ENCODE measurements at regions not wholly inside any gene's neighbourhood (a gene's known extent, or its start where the extent isn't known, plus 50 kb on each side); places are given as distances from the start of the nearest gene placed in this dataset.

DNA sequence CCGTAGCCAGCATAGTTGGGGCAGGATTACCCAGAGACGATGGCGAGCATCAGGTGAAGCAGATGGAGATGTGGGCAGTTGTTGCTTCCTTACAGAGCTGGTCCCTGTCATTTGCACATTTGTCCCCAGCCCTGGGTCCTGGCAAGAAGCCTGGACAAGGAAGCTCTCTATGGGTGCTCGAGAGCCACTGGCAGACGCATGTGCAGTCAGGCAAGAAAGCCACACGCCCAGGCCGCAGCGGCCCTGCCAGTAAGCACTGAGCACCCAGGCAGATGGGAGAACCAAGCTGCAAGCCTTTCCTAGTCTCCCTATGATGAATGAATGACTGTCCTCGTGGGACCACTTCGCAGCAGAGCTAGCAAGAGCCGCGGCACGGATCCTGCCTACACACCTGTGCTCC, 182.8 kb downstream of the FOXO1 start:
- Histone ChIP-seq H3K36me3 (ENCODE audit: insufficient read depth, low read length) (no peaks in the 10 kb centered on the region), H3K9me3 (ENCODE audit: control insufficient read depth, insufficient read depth, low read length) (no peaks in the 10 kb centered on the region), H3K9ac (ENCODE audit: low read depth, low read length) (no peak overlapping the region), H3K4me1 (ENCODE audit: insufficient read depth, low read length) (peaks cover 5% of the 10 kb centered on the region)

DNA sequence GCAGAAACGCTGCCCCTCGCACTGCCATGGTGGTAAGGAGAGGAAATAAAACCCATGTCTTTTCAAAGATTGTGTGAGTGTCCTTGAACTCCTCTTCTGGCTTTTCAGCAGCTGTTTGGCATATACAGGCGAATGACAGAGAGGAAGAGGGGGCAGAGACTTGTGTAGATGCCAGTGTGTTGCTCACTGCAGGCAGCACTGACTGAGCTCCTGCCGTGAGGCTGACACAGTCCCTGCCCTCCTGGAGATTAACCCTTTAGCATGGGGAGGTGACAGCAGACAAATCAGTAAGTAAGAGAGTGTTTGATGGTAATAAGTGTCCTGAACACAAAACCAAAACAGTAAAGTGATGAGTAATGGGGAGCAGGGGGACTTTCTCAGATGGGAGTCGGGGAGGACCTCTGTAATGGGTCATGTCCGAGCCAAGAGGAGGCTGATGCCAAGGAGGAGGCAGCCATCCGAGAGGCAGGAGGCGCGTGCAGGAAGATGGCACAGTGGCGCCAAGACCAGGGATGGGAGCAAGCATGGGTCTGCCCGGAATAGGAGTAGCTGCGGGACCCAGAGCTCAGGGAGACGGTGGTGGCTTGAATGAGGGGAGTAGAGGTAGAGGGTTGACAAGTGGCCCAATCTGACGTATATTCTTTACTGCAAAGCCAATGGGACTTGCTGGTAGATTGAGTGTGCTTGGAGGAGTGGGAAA, 182.2 kb downstream of the FOXO1 start:
- Histone ChIP-seq H3K9me3 (ENCODE audit: control insufficient read depth, insufficient read depth, low read length) (no peaks in the 10 kb centered on the region), H3K9ac (ENCODE audit: low read depth, low read length) (no peak overlapping the region), H3K4me1 (ENCODE audit: insufficient read depth, low read length) (peaks cover 5% of the 10 kb centered on the region), H3K36me3 (ENCODE audit: insufficient read depth, low read length) (no peaks in the 10 kb centered on the region)

DNA sequence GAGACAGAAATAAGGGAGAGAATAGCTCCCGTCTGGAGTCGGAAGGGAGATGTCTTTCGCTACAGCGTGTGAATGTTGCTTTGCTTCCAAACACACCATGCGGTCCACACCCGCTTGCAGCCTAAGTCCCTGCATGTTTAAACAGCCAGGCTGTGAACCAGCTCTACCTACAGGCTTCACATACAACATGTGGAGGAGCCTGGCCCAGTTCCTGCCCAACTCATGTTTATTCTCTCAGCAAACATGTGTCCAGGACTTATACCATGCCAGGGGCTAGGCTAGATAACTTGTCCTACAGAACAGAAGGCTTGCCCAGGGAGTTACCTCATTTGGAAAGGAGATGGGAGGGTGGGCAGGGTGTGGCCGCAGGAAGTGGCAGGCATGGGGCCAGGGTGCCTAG, 181.5 kb downstream of the FOXO1 start:
- no peaks in the 10 kb centered on the region for H3K36me3 ChIP-seq (ENCODE audit: insufficient read depth, low read length)
- H3K9ac ChIP-seq (ENCODE audit: low read depth, low read length): no peak overlapping the region
- no peaks in the 10 kb centered on the region for H3K9me3 ChIP-seq (ENCODE audit: control insufficient read depth, insufficient read depth, low read length)
- H3K4me1 ChIP-seq (ENCODE audit: insufficient read depth, low read length): peaks cover 6% of the 10 kb centered on the region

GRCh38 chr13:40485611-40486517, 180.6 kb downstream of the FOXO1 start:
- Histone ChIP-seq H3K4me1 (ENCODE audit: insufficient read depth, low read length) (peaks cover 9% of the 10 kb centered on the region), H3K9me3 (ENCODE audit: control insufficient read depth, insufficient read depth, low read length) (no peaks in the 10 kb centered on the region), H3K36me3 (ENCODE audit: insufficient read depth, low read length) (no peaks in the 10 kb centered on the region), H3K9ac (ENCODE audit: low read depth, low read length) (no peak overlapping the region)

DNA sequence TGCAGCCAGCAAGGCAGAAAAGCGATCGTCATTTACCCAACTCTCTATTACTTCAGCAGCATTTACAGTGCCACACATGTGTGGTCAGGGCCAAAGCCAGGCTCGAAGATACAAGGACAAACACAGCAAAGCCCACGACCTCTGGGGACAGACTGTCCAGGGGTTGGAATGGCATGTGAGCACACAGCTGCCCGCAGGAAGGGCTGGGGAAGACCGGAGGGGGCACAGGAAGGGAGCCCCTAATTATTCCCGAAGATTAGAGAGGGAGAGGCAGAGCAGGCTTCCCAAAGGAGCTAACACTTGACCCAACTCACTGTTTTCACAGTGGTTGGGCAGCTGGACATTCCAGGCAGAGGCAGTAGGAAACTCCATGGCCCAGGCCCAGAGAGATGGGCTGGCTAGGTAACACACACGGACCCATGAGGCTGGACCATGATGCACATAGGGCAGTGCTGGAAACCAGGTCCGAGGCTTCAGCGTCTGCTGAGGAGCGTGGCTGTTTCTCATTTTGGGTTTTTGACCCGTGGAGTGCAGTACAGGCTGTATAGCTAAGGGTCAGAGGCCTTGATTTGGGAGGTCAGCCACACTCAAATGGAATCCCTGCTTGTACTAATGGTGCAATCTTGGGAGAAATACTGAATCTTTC, 179.8 kb downstream of the FOXO1 start:
- Histone ChIP-seq H3K9me3 (ENCODE audit: control insufficient read depth, insufficient read depth, low read length) (no peaks in the 10 kb centered on the region), H3K9ac (ENCODE audit: low read depth, low read length) (no peak overlapping the region), H3K36me3 (ENCODE audit: insufficient read depth, low read length) (no peaks in the 10 kb centered on the region), H3K4me1 (ENCODE audit: insufficient read depth, low read length) (peaks cover 9% of the 10 kb centered on the region)

- no peak overlapping the region for H3K9ac ChIP-seq (ENCODE audit: low read depth, low read length)
These were observed 177.5 kb downstream of the FOXO1 start for GRCh38 chr13:40488869-40489391.

DNA sequence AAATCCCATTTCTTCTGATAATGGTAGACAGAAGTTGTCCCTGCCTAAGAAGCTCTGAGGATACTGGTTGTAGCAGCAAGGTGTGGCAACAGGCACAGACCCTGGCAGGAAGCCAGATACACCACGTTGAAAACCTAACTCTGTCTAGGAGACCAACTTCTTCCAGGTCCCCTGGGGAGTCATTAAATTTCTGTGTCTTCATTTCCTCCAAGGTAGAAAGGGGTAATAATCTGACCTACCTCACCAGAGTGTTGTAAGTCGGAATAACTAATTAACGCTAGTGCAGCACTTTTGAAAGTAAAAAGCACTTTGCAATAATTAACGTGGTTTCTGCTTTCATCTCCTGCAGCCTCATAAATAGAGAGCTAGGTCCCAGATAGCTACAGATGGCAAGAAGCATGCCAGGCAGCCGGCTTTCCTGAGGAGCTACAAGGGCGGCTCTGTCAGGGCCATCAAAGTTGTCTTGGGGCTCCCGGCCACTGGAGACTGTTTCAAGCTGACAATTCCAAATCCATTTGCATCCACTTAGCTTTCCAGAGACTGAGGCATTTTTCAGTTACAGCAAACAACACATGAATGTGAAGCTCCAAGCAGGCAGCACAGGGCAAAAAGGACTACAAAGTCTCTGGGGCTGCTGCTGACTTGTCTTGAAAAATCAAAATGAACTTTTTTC, 176.2 kb downstream of the FOXO1 start:
- no peaks in the 10 kb centered on the region for H3K36me3 ChIP-seq (ENCODE audit: insufficient read depth, low read length)
- H3K4me1 ChIP-seq (ENCODE audit: insufficient read depth, low read length): peaks cover 9% of the 10 kb centered on the region; the same call in 1 of the 2 replicates
- no peaks in the 10 kb centered on the region for H3K9me3 ChIP-seq (ENCODE audit: control insufficient read depth, insufficient read depth, low read length)
- H3K9ac ChIP-seq (ENCODE audit: low read depth, low read length): no peak overlapping the region

More at GRCh38 chr13:40488869-40489391, 177.5 kb downstream of the FOXO1 start:
- Histone ChIP-seq H3K9me3 (ENCODE audit: control insufficient read depth, insufficient read depth, low read length) (no peaks in the 10 kb centered on the region), H3K4me1 (ENCODE audit: insufficient read depth, low read length) (peaks cover 9% of the 10 kb centered on the region), H3K36me3 (ENCODE audit: insufficient read depth, low read length) (no peaks in the 10 kb centered on the region)

GRCh38 chr13:40492511-40492910, 173.9 kb downstream of the FOXO1 start:
- no peaks in the 10 kb centered on the region for H3K9me3 ChIP-seq (ENCODE audit: control insufficient read depth, insufficient read depth, low read length)
- 0 out of 2 replicates have a peak, but pooled peaks cover 4% of the 10 kb centered on the region for H3K4me1 ChIP-seq (ENCODE audit: insufficient read depth, low read length)
- H3K9ac ChIP-seq (ENCODE audit: low read depth, low read length): no peak overlapping the region
- H3K36me3 ChIP-seq (ENCODE audit: insufficient read depth, low read length): no peaks in the 10 kb centered on the region

GRCh38 chr13:40494513-40494912, 171.9 kb downstream of the FOXO1 start:
- H3K4me1 ChIP-seq (ENCODE audit: insufficient read depth, low read length): peaks cover 5% of the 10 kb centered on the region
- no peak overlapping the region for H3K9ac ChIP-seq (ENCODE audit: low read depth, low read length)
- H3K36me3 ChIP-seq (ENCODE audit: insufficient read depth, low read length): no peaks in the 10 kb centered on the region
- no peaks in the 10 kb centered on the region for H3K9me3 ChIP-seq (ENCODE audit: control insufficient read depth, insufficient read depth, low read length)

GRCh38 chr13:40494946-40495620, 171.4 kb downstream of the FOXO1 start:
- Histone ChIP-seq H3K9ac (ENCODE audit: low read depth, low read length) (no peak overlapping the region), H3K36me3 (ENCODE audit: insufficient read depth, low read length) (no peaks in the 10 kb centered on the region), H3K4me1 (ENCODE audit: insufficient read depth, low read length) (peaks cover 6% of the 10 kb centered on the region), H3K9me3 (ENCODE audit: control insufficient read depth, insufficient read depth, low read length) (no peaks in the 10 kb centered on the region)

DNA sequence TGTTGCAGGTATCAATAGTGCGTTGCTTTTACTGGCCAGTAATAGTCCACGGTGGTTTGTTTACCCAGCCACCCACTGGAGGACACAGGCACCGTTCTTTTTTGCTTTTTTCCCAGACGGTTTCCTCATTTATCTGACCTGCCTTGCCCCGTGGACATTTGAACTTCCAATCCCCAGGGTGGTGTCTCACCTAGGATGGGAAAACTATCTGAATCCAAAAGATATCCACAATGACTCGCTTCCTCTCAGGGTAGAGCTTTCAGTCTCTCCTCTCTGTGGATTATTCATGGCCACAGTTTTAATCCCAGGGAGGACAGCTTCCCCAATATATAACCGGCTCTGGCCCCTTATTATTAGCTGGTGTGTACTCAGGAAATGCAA, 170.8 kb downstream of the FOXO1 start:
- Histone ChIP-seq H3K9me3 (ENCODE audit: control insufficient read depth, insufficient read depth, low read length) (no peaks in the 10 kb centered on the region), H3K4me1 (ENCODE audit: insufficient read depth, low read length) (peaks cover 4% of the 10 kb centered on the region), H3K9ac (ENCODE audit: low read depth, low read length) (no peak overlapping the region), H3K36me3 (ENCODE audit: insufficient read depth, low read length) (no peaks in the 10 kb centered on the region)

- Histone ChIP-seq H3K9me3 (ENCODE audit: control insufficient read depth, insufficient read depth, low read length) (no peaks in the 10 kb centered on the region), H3K36me3 (ENCODE audit: insufficient read depth, low read length) (no peaks in the 10 kb centered on the region), H3K9ac (ENCODE audit: low read depth, low read length) (no peak overlapping the region), H3K4me1 (ENCODE audit: insufficient read depth, low read length) (peaks cover 4% of the 10 kb centered on the region)
These were observed 170.2 kb downstream of the FOXO1 start for GRCh38 chr13:40496035-40496810.

GRCh38 chr13:40498461-40498860, 168.0 kb downstream of the FOXO1 start:
- Histone ChIP-seq H3K4me1 (ENCODE audit: insufficient read depth, low read length) (peaks cover 4% of the 10 kb centered on the region), H3K36me3 (ENCODE audit: insufficient read depth, low read length) (no peaks in the 10 kb centered on the region), H3K9me3 (ENCODE audit: control insufficient read depth, insufficient read depth, low read length) (no peaks in the 10 kb centered on the region), H3K9ac (ENCODE audit: low read depth, low read length) (no peak overlapping the region)

All from ES-I3 (cell line).